ENCODE measurements at regions not wholly inside any gene's neighbourhood (a gene's known extent, or its start where the extent isn't known, plus 50 kb on each side); places are given as distances from the start of the nearest gene placed in this dataset.

DNA sequence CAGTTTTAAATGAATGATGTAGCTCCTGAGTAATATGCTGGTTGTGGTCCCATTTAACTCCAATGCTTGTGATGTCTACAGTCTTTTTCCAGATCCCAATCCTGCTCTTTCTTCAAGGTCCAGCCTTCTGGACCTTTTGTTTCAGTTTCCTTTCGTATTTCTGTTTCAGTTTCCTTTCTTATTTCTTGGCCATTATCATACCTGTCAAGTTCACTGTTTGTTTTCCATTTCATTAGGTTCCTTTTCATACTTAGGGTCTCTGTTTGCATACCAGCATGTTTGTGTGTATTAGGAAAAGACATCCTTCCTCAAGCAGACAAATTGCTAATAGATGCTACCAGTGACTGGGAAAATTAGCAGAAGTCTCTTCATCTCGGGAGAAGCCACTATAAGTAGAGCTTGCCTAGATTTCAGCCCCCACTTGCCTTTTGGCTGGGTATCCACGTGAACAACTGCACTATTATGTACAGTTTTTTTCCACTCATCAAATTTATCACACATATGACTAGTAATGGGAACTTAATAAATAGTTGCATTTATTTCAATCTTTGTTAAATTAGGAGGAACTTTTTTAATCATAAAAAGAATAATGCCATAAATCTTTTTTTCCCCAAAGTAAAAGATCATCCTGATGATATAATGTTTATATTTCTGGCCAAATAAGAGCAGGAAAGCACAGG, 583.4 kb downstream of the BCKDHB start:
- TF ChIP-seq GATA3 (IDR thresholded peaks at IDR 0.05; ENCODE audit: low read depth, low read length) (no peak), GATA2 (IDR thresholded peaks at IDR 0.05; ENCODE audit: low read depth, low read length) (no peak)
